ENCODE measurements at regions not wholly inside any gene's neighbourhood (a gene's known extent, or its start where the extent isn't known, plus 50 kb on each side); places are given as distances from the start of the nearest gene placed in this dataset.

GRCh38 chr17:77450742-77451244, 310.0 kb downstream of the SEC14L1 start:
- no peak for DNase-seq

- peak; percentile 63 for DNase-seq
Measured at GRCh38 chr17:77451245-77451893, 310.6 kb downstream of the SEC14L1 start.

- DNase-seq, result no peak
Measured at GRCh38 chr17:77451894-77452852, 311.4 kb downstream of the SEC14L1 start.

DNA sequence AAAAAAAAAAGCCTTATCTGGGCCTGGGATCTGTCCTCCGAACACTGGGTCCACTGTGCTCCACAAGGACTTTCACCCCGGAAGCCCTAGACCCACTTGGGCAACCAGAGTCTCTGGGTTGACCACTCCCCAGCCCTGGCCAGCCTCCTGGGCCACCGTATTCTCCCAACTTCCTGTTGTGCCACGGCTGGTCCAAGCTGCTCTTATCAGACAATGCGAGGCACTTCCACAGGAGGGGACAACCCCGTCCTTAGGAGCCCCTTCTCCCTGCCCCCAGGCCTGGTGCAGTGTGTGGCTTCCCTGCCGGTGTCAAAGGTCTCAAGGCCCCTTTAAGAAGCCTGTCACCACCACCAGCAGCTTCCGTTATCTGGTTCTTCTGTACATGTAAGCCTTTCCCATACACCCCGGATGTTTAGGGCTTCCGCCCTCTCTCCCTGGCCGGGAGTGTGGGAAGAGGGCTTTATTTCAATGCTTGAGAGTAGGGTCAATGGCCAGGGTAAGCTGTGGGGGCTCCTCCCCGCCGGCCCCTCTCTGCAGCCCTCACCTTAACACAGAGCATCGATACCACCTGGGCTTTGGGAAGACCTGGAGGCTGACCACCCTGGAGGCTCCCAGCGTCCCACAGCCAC, 313.0 kb downstream of the SEC14L1 start:
- DNase-seq, result peak; percentile 65

GRCh38 chr17:77454242-77455095, 313.7 kb downstream of the SEC14L1 start:
- DNase-seq, result no peak

GRCh38 chr17:77455111-77455890, 314.5 kb downstream of the SEC14L1 start:
- no peak for DNase-seq

- DNase-seq, result no peak
Measured at GRCh38 chr17:77455891-77456260, 315.1 kb downstream of the SEC14L1 start.

- peak; percentile 51 for DNase-seq
Measured at GRCh38 chr17:77456271-77456950, 315.6 kb downstream of the SEC14L1 start.

- no peak for DNase-seq
Measured at GRCh38 chr17:77456951-77457548, 316.3 kb downstream of the SEC14L1 start.

GRCh38 chr17:77457572-77458201, 316.9 kb downstream of the SEC14L1 start:
- DNase-seq, result peak; percentile 36

DNA sequence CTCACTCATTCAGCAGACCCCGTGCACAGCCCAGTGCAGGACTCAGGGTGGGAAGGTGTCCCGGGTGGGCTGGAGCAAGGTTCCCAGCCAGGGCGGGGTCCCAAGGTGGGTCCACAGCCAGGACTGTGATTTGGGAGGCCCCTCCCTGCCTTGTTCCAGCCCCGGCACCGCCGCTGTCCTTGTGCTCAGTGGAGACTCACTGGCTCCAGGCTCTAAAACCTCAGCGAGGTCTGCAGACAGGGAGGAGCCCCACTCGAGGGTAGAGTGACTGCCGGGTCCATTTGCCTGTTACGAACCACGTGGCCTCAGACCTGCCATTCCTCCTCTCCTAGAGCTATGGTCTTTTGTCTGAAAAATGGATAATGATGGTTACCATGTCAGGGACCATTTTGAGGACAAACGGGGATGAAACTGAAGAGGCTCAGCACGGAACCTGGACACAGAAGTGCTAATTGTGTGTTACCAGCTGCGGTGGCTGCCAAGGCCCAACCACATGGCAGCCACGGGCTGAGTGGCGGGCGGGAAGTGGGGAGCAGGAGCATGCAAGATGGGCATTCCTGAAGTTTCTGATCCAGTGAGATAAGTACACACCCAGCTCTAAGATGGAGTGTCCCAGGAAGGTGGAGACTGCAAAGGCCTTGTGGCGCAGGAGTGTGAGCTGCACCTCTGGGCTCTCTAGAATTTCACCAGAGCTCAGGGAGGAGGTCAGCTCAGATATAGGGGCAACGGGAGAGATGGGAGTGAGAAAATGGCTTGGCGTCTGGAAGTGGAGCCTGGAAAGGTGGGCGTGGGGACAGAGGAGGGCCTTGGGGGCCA, 317.6 kb downstream of the SEC14L1 start:
- peak; percentile 43 for DNase-seq

GRCh38 chr17:77459018-77459755, 318.4 kb downstream of the SEC14L1 start:
- no peak for DNase-seq

- no peak for DNase-seq
Measured at GRCh38 chr17:77460514-77461046, 319.8 kb downstream of the SEC14L1 start.

DNA sequence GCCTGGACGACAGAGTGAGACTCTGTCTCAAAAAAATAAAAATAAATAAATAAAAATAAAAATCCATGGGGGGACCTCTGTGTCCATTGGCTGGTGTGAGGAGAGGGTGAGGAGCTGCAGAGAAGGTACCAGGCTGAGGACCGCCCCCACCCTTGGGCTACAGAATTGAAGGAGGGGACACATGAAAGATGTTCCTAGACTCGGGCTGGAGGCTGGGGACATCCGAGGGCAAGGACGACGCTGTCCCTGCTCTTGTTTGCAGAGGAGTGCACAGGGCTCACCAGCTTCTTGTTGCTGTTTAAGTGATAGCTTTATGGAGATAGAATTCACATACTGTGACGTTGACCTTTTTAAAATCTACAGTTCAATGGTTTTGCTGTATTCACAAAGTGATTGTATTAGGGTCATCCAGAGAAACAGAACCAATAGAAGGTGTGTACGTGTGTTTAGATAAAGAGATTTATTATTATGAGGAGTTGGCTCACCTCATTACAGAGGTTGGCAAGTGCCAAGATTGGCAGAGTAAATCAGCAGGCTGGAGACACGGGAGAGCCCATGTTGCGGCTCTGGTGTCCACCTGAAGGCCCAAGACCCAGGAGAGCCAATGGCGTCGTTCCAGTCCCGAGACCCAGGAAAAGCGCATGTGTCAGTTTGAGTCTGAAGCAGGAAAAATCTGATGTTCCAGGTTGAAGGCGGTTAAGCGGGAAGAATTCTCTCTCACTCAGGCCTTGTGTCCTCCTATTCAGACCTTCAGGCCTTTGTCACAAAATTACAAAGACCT, 320.7 kb downstream of the SEC14L1 start:
- no peak for DNase-seq

DNA sequence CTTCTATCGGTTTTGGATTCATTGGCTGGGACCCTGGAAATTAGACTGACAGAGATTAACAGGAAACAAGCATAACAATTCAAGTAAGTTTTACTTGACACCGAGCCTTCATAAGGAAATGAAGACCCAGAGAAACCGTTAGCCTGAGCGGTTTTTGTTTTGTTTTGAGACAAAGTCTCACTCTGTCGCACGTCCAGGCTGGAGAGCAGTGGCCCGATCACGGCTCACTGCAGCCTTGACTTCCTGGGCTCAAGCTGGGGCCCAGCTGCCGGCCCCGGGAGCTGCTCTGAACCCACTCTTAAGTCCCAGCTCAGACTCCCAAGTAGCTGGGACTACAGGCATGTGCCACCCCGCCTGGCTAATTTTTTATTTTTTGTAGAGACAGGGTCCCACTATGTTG, 321.3 kb downstream of the SEC14L1 start:
- peak; percentile 50 for DNase-seq

DNA sequence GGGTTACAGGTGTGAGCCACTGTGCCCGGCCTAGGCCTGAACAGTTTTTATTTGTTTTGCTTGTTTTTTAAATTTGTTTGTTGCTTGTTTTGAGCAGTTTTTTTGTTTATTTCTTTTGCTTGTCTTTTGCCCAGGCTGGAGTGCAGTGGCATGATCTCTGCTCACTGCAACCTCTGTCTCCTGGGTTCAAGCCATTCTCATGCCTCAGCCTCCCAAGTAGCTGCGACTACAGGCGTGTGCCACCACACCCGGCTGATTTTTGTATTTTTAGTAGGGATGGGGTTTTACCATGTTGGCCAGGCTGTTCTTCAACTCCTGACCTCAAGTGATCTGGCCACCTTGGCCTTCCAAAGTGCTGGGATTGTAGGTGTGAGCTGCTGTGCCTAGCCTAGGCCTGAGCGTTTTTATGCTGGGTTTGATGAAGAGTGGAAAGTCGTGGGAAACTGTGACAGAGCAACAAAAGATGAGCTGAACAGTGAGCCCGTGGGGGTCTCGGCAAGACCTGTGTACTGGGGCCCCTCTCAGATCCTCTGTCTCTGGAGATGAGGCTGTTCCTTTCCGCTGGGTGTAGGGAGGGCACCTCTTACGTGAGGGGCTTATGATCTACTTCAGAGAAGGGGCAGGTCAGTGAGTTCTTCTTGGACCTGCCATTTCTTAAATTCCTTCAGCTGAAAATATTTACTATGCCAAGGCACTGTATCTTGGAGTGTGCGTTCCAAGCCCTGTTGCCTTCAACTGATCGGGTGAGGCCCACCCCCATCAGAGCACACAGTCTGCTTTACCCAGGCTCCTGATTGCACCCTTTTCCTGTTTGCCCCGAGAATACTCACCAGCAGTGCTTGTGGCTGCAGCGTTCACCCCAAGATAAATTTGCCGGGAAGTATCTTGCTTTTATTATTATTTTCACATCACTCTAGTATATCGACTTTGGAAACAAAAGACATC, 322.1 kb downstream of the SEC14L1 start:
- no peak for DNase-seq
